ENCODE measurements at regions not wholly inside any gene's neighbourhood (a gene's known extent, or its start where the extent isn't known, plus 50 kb on each side); places are given as distances from the start of the nearest gene placed in this dataset.

- CTCF ChIA-PET (ENCODE audit: partially characterized antibody) = no interaction called here
- DNase-seq (ENCODE audit: low read depth in 1 of 2, low spot score in 2 of 2) = no peak
- no peak overlapping the region for H3K4me2 ChIP-seq (ENCODE audit: insufficient read depth in 1 of 2, low read depth in 2 of 2, low read length in 2 of 2)
- H3K18ac ChIP-seq (ENCODE audit: extremely low read depth, low read length) = no peak overlapping the region
- no peak overlapping the region for H3K4me3 ChIP-seq (ENCODE audit: extremely low read depth in 1 of 4, insufficient read depth in 2 of 4, low read depth in 3 of 4, low read length in 4 of 4)
- no peaks in the 10 kb centered on the region for H3K4me1 ChIP-seq (replicated peaks in 1 of 4; ENCODE audit: control insufficient read depth in 3 of 4, insufficient read depth in 4 of 4, low read length in 3 of 4)
- H4K91ac ChIP-seq (replicated peaks; ENCODE audit: insufficient read length, low read length) = no peak overlapping the region
- no peak overlapping the region for H3K23ac ChIP-seq (ENCODE audit: insufficient read length)
- no peak overlapping the region for H4K8ac ChIP-seq (ENCODE audit: extremely low read depth, insufficient read depth, low read length)
- no peak overlapping the region for H2BK120ac ChIP-seq (replicated peaks; ENCODE audit: low read depth, low read length)
- H2BK12ac ChIP-seq (ENCODE audit: low read depth, low read length) = no peak overlapping the region
- H2AK5ac ChIP-seq (ENCODE audit: low read depth, low read length) = no peak overlapping the region
- H2BK20ac ChIP-seq (ENCODE audit: low read length) = no peak overlapping the region
- no peak overlapping the region for H3K27ac ChIP-seq (ENCODE audit: low read depth, low read length)
- H3K79me2 ChIP-seq (ENCODE audit: control insufficient read depth in 1 of 2, insufficient read depth in 2 of 2, low read length in 2 of 2) = no peaks in the 10 kb centered on the region
- no peak overlapping the region for H2BK15ac ChIP-seq (ENCODE audit: low read length)
- no peaks in the 10 kb centered on the region for H3K79me1 ChIP-seq (ENCODE audit: low read depth, low read length)
- TF ChIP-seq KDM1A (IDR thresholded peaks at IDR 0.05; ENCODE audit: borderline replicate concordance, low read length) (no peak), GTF2F1 (IDR thresholded peaks at IDR 0.05; ENCODE audit: borderline replicate concordance, low read depth, low read length) (no peak), TAF1 (IDR thresholded peaks at IDR 0.05; ENCODE audit: low read depth, low read length) (no peak), POU5F1 (IDR thresholded peaks at IDR 0.05; ENCODE audit: low read depth, low read length) (no peak), HDAC2 (IDR thresholded peaks at IDR 0.05; ENCODE audit: borderline replicate concordance in 1 of 2, low read depth in 2 of 2, low read length in 2 of 2) (no peak), SUZ12 (IDR thresholded peaks at IDR 0.05; ENCODE audit: low read length) (no peak), MAFK (IDR thresholded peaks at IDR 0.05; ENCODE audit: low read depth, low read length) (no peak), EGR1 (IDR thresholded peaks at IDR 0.05; ENCODE audit: borderline replicate concordance, low read depth, low read length) (no peak), SP2 (IDR thresholded peaks at IDR 0.05; ENCODE audit: low read length) (no peak), RFX5 (IDR thresholded peaks at IDR 0.05; ENCODE audit: borderline replicate concordance, low read depth, low read length) (no peak)
- no peak overlapping the region for H4K5ac ChIP-seq (ENCODE audit: insufficient read length, low read depth, low read length)
- H3K4ac ChIP-seq (replicated peaks; ENCODE audit: insufficient read length, low read depth, low read length) = no peak overlapping the region
- no peaks in the 10 kb centered on the region for H3K27me3 ChIP-seq (replicated peaks in 1 of 4; ENCODE audit: control insufficient read depth in 3 of 4, extremely low read depth in 1 of 4, insufficient read depth in 3 of 4, low read length in 3 of 4)
- H3K36me3 ChIP-seq (ENCODE audit: control insufficient read depth in 2 of 4, insufficient read depth in 4 of 4, low read length in 3 of 4) = no peaks in the 10 kb centered on the region
- POLR2A ChIA-PET (ENCODE audit: partially characterized antibody) = interaction anchor here (0.6 kb wide), 1 partner anchor 645 kb away, joined by 3 read pairs; no protein-coding TSS in a partner anchor
- H4K20me1 ChIP-seq (replicated peaks in 1 of 2; ENCODE audit: control insufficient read depth in 1 of 2, insufficient read depth in 2 of 2, low read length in 2 of 2) = no peaks in the 10 kb centered on the region
- no peaks in the 10 kb centered on the region; a peak in 1 of 4 replicates for H3K9me3 ChIP-seq (ENCODE audit: insufficient read depth in 2 of 2, low read depth in 1 of 2, low read length in 1 of 2)
- FAIRE-seq = no peak
- no peak overlapping the region for H2AFZ ChIP-seq (ENCODE audit: low read length)
- no peak overlapping the region for H2BK5ac ChIP-seq (ENCODE audit: low read depth, low read length)
- no peak overlapping the region for H3K14ac ChIP-seq (ENCODE audit: insufficient read length)
- H3K9ac ChIP-seq (replicated peaks in 1 of 4; ENCODE audit: extremely low read depth in 1 of 4, low read depth in 3 of 4, low read length in 3 of 4) = no peak overlapping the region
- no peaks in the 10 kb centered on the region for H3K23me2 ChIP-seq (ENCODE audit: low read depth, low read length)
- H3K56ac ChIP-seq (replicated peaks; ENCODE audit: insufficient read length, low read depth, low read length) = no peak overlapping the region
Observed at GRCh38 chr9:7710686-7711085, 88.9 kb downstream of the DMAC1 start.

All from H1 (cell line).